GM19438 (cell line): ENCODE measurements at regions not wholly inside any gene's neighbourhood (a gene's known extent, or its start where the extent isn't known, plus 50 kb on each side); places are given as distances from the start of the nearest gene placed in this dataset.
A peak's percentile ranks its signal among the peaks of the same experiment; 100 is the strongest.

Experiments
- ATAC-seq: cut with Tn5 transposase; IDR thresholded peaks from one replicate; pipeline ENCODE4 v1.9.1; 2021; ENCODE audit warnings: low read depth; ENCODE audit not compliant: unreplicated experiment

- no peak for ATAC-seq
These were observed 52.8 kb upstream of the DHX15 start for GRCh38 chr4:24637173-24637572.

- no peak for ATAC-seq
These were observed 54.1 kb upstream of the DHX15 start for GRCh38 chr4:24638396-24638875.

GRCh38 chr4:24639714-24640113 lies 55.4 kb upstream of the DHX15 start:
- no peak for ATAC-seq

GRCh38 chr4:24640366-24640765 lies 56.0 kb upstream of the DHX15 start:
- no peak for ATAC-seq

GRCh38 chr4:24642981-24643547 lies 58.7 kb upstream of the DHX15 start:
- ATAC-seq = no peak

- ATAC-seq = no peak
These were observed 59.6 kb upstream of the DHX15 start for GRCh38 chr4:24643774-24644520.

- ATAC-seq = no peak
These were observed 60.8 kb upstream of the DHX15 start for GRCh38 chr4:24644983-24645764.

GRCh38 chr4:24645765-24646550 lies 61.6 kb upstream of the DHX15 start:
- no peak for ATAC-seq

- no peak for ATAC-seq
These were observed 62.6 kb upstream of the DHX15 start for GRCh38 chr4:24646798-24647460.

- ATAC-seq = no peak
These were observed 66.7 kb upstream of the DHX15 start for GRCh38 chr4:24650849-24651640.

- ATAC-seq = no peak
These were observed 71.0 kb upstream of the DHX15 start for GRCh38 chr4:24655326-24655725.

- ATAC-seq = no peak
These were observed 71.6 kb upstream of the DHX15 start for GRCh38 chr4:24655971-24656370.

GRCh38 chr4:24656906-24657305 lies 72.6 kb upstream of the DHX15 start:
- no peak for ATAC-seq

- peak; percentile 96 for ATAC-seq
These were observed 73.6 kb upstream of the DHX15 start for GRCh38 chr4:24657768-24658617.

GRCh38 chr4:24659241-24659961 lies 75.0 kb upstream of the DHX15 start:
- ATAC-seq = no peak

GRCh38 chr4:24662056-24662455 lies 77.7 kb upstream of the DHX15 start:
- ATAC-seq = no peak

GRCh38 chr4:24662542-24662941 lies 78.2 kb upstream of the DHX15 start:
- no peak for ATAC-seq

- ATAC-seq = no peak
These were observed 80.6 kb upstream of the DHX15 start for GRCh38 chr4:24664956-24665355.
